DMS 273 (cell line): ENCODE measurements at regions not wholly inside any gene's neighbourhood (a gene's known extent, or its start where the extent isn't known, plus 50 kb on each side); places are given as distances from the start of the nearest gene placed in this dataset.
"Not testable (repeated sequence)": the region's sequence is repeated elsewhere in the genome, so short reads cannot be mapped to it uniquely, and the experiment has no call there.

Source experiments
- DNase-seq: peaks from one replicate; lab custom pipeline; 2025; ENCODE audit not compliant: unreplicated experiment; lab: John Stamatoyannopoulos, UW

GRCh38 chr5:88092958-88093605 is 175.6 kb downstream of the TMEM161B start:
- no peak for DNase-seq

GRCh38 chr5:88092358-88092757 is 176.3 kb downstream of the TMEM161B start:
- DNase-seq, result no peak

- DNase-seq, result no peak
Measured at GRCh38 chr5:88090506-88090905, 178.1 kb downstream of the TMEM161B start.

GRCh38 chr5:88089719-88090390 is 178.8 kb downstream of the TMEM161B start:
- peak; percentile 40 for DNase-seq

- DNase-seq, result no peak
Measured at GRCh38 chr5:88085462-88085861, 183.2 kb downstream of the TMEM161B start.

- DNase-seq, result no peak
Measured at GRCh38 chr5:88081877-88082276, 186.8 kb downstream of the TMEM161B start.

GRCh38 chr5:88063813-88064212 is 204.8 kb downstream of the TMEM161B start:
- DNase-seq, result no peak

- no peak for DNase-seq
Measured at GRCh38 chr5:88060194-88060593, 208.5 kb downstream of the TMEM161B start.

GRCh38 chr5:88058625-88059024 is 210.0 kb downstream of the TMEM161B start:
- no peak for DNase-seq

GRCh38 chr5:88052468-88052867 is 216.2 kb downstream of the TMEM161B start:
- DNase-seq, result not testable (repeated sequence)

- no peak for DNase-seq
Measured at GRCh38 chr5:88051148-88051547, 217.5 kb downstream of the TMEM161B start.

- DNase-seq, result no peak
Measured at GRCh38 chr5:88049737-88050136, 218.9 kb downstream of the TMEM161B start.

- DNase-seq, result no peak
Measured at GRCh38 chr5:88049156-88049555, 219.5 kb downstream of the TMEM161B start.

GRCh38 chr5:88045931-88046461 is 222.6 kb downstream of the TMEM161B start:
- DNase-seq, result no peak

GRCh38 chr5:88045165-88045564 is 223.5 kb downstream of the TMEM161B start:
- no peak for DNase-seq

- no peak for DNase-seq
Measured at GRCh38 chr5:88034520-88034919, 234.1 kb downstream of the TMEM161B start.

GRCh38 chr5:88033191-88033590 is 235.5 kb downstream of the TMEM161B start:
- no peak for DNase-seq

- no peak for DNase-seq
Measured at GRCh38 chr5:88029011-88029410, 239.6 kb downstream of the TMEM161B start.

- DNase-seq, result no peak
Measured at GRCh38 chr5:88021141-88021540, 247.5 kb downstream of the TMEM161B start.

- not testable (repeated sequence) for DNase-seq
Measured at GRCh38 chr5:88014984-88015383, 253.7 kb downstream of the TMEM161B start.

GRCh38 chr5:88000877-88001276 is 267.8 kb downstream of the TMEM161B start:
- DNase-seq, result no peak

- DNase-seq, result no peak
Measured at GRCh38 chr5:87997662-87998061, 271.0 kb downstream of the TMEM161B start.
